Panc1 (cell line): ENCODE measurements at regions not wholly inside any gene's neighbourhood (a gene's known extent, or its start where the extent isn't known, plus 50 kb on each side); places are given as distances from the start of the nearest gene placed in this dataset.

Experiments used
- ATAC-seq: fragments of 200-7000 bp; cut with Tn5 transposase; 2 replicates; pipeline ENCODE4 v1.9.1; 2020; ENCODE audit warnings: mild to moderate bottlenecking, moderate library complexity
- BruUV-seq: library from RNA; stranded (reverse); fragments of 400-500 nt; replicated peaks from 2 replicates; lab custom pipeline; 2021; lab: Mats Ljungman, UMichigan
- CTCF ChIA-PET: fragments of 300-600 bp; sonication (Branson Sonifier 250); formaldehyde crosslinking; loops from one replicate; lab custom pipeline; 2022; ENCODE audit warnings: antibody characterized with exemption; lab: Charles Lee
- POLR2A ChIA-PET: fragments of 300-600 bp; sonication (Branson Sonifier 250); formaldehyde crosslinking; loops from one replicate; lab custom pipeline; 2022; ENCODE audit warnings: antibody characterized with exemption; lab: Charles Lee
- DNase-seq: peaks from one replicate; pipeline ENCODE4 v3.0.0-alpha.2; 2010; ENCODE audit warnings: low read depth, low spot score
- H3K27ac ChIP-seq: 2 replicates; pipeline ENCODE4 v1.5.1; 2011; ENCODE audit warnings: mild to moderate bottlenecking, low read length, inconsistent platforms
- H3K27me3 ChIP-seq: fragments of 200-500 bp; sonication (Bioruptor generic); 2 replicates; pipeline ENCODE4 v1.6.0; 2014; ENCODE audit warnings: low read length, inconsistent platforms; ENCODE audit not compliant: control insufficient read depth, insufficient read depth
- H3K36me3 ChIP-seq: fragments of 200-500 bp; sonication (Bioruptor generic); 2 replicates; pipeline ENCODE4 v1.5.1; 2014; ENCODE audit warnings: inconsistent platforms, mild to moderate bottlenecking, low read length, moderate library complexity; ENCODE audit not compliant: control insufficient read depth, insufficient read depth
- H3K4me1 ChIP-seq: 2 replicates; pipeline ENCODE4 v1.5.1; 2011; ENCODE audit warnings: inconsistent platforms, mild to moderate bottlenecking, low read length, moderate library complexity; ENCODE audit not compliant: control insufficient read depth, insufficient read depth
- H3K4me3 ChIP-seq, 2 experiments: 2 replicates each; pipeline ENCODE4 v1.5.1; 2011 to 2012; ENCODE audit warnings: low read depth in 2 of 2, low read length in 2 of 2, mild to moderate bottlenecking in 2 of 2, inconsistent platforms in 1 of 2, moderate library complexity in 1 of 2
- H3K9me3 ChIP-seq: fragments of 200-500 bp; sonication (Bioruptor generic); 2 replicates; pipeline ENCODE4 v1.5.1; 2014; ENCODE audit warnings: low read depth, mild to moderate bottlenecking, inconsistent platforms, low read length, moderate library complexity; ENCODE audit not compliant: control insufficient read depth, insufficient read depth
- CTCF ChIP-seq: fragments of 450-650 bp; IDR thresholded peaks from 2 replicates; pipeline ENCODE4 v1.5.1; 2017; ENCODE audit warnings: mild to moderate bottlenecking
- POLR2AphosphoS5 ChIP-seq: IDR thresholded peaks from 2 replicates; pipeline ENCODE4 v1.6.1; 2012; ENCODE audit warnings: mild to moderate bottlenecking, low read depth, low read length, moderate library complexity
- REST ChIP-seq, 2 experiments: IDR thresholded peaks; 2 replicates each; pipeline ENCODE4 v1.6.1; 2011 to 2012; ENCODE audit warnings: low read depth in 2 of 2, control low read depth in 1 of 2, low read length in 1 of 2, mild to moderate bottlenecking in 1 of 2, moderate library complexity in 1 of 2; ENCODE audit not compliant: insufficient read depth in 1 of 2
- SIN3A ChIP-seq: IDR thresholded peaks from 2 replicates; pipeline ENCODE4 v1.6.1; 2012; ENCODE audit warnings: low read depth, mild to moderate bottlenecking, low read length, moderate library complexity, borderline replicate concordance; ENCODE audit not compliant: insufficient read depth
- TCF7L2 ChIP-seq: IDR thresholded peaks from 2 replicates; pipeline ENCODE4 v1.6.1; 2011; ENCODE audit warnings: mild to moderate bottlenecking, low read depth, low read length, inconsistent platforms
- in situ Hi-C: cut with HindIII; loops from 2 replicates; pipeline ENCODE4 v1.10.0; 2016; ENCODE audit warnings: low sequenced_read_pairs, low pct_unique_long_range_greater_than_20kb
- intact Hi-C: fragments of 100-400 bp; cut with micrococcal nuclease; formaldehyde crosslinking; loops from one replicate; pipeline ENCODE4 v1.10.0; 2022; ENCODE audit not compliant: unreplicated experiment

- DNase-seq, result no peak
- no peak for ATAC-seq
- intact Hi-C loops (no loop called here), in situ Hi-C loops (no loop called here)
- Histone ChIP-seq H3K27ac (no peak overlapping the region), H3K4me1 (no peaks in the 10 kb centered on the region), H3K9me3 (no peaks in the 10 kb centered on the region), H3K36me3 (no peaks in the 10 kb centered on the region), H3K4me3 (no peak overlapping the region), H3K27me3 (no peaks in the 10 kb centered on the region)
- BruUV-seq, result no TSS peak
- CTCF ChIA-PET, result no interaction called here
- TF ChIP-seq REST (IDR thresholded peaks at IDR 0.05; ENCODE audit: insufficient read depth in 1 of 2, low read depth in 2 of 2, low read length in 1 of 2) (no peak), POLR2AphosphoS5 (no peak), CTCF (no peak), SIN3A (no peak), TCF7L2 (no peak)
- POLR2A ChIA-PET, result no interaction called here
Observed at GRCh38 chr18:42413870-42414269, 458.8 kb downstream of the PIK3C3 start.

GRCh38 chr18:42414756-42415454, 459.9 kb downstream of the PIK3C3 start:
- H3K4me1 ChIP-seq, result no peaks in the 10 kb centered on the region
- no peak for ATAC-seq
- intact Hi-C loops (no loop called here), in situ Hi-C loops (no loop called here)
- DNase-seq, result no peak
- POLR2A ChIA-PET, result no interaction called here
- no peak overlapping the region for H3K27ac ChIP-seq
- TF ChIP-seq SIN3A, result no peak
- TF ChIP-seq CTCF, result no peak
- TF ChIP-seq TCF7L2, result no peak
- no peak for TF ChIP-seq POLR2AphosphoS5
- no peak for TF ChIP-seq REST (IDR thresholded peaks at IDR 0.05; ENCODE audit: insufficient read depth in 1 of 2, low read depth in 2 of 2, low read length in 1 of 2)
- BruUV-seq, result no TSS peak
- CTCF ChIA-PET, result no interaction called here
- H3K27me3 ChIP-seq, result no peaks in the 10 kb centered on the region
- no peak overlapping the region for H3K4me3 ChIP-seq
- no peaks in the 10 kb centered on the region for H3K36me3 ChIP-seq
- no peaks in the 10 kb centered on the region for H3K9me3 ChIP-seq
